HepG2 (cell line): ENCODE measurements at regions not wholly inside any gene's neighbourhood (a gene's known extent, or its start where the extent isn't known, plus 50 kb on each side); places are given as distances from the start of the nearest gene placed in this dataset.

Source experiments
- BCL6 ChIP-seq: IDR thresholded peaks from 2 replicates; pipeline ENCODE4 v1.6.1; 2016; ENCODE audit warnings: missing genetic modification reagents, missing compliant biosample characterization
- CEBPZ ChIP-seq: IDR thresholded peaks from 2 replicates; pipeline ENCODE4 v1.6.1; 2012; ENCODE audit warnings: low read length, improper control_type of control experiment
- CREB1 ChIP-seq, 2 experiments: fragments of 450-650 bp in 1 of 2; IDR thresholded peaks; 2 replicates each; pipeline ENCODE4 v1.6.1; 2016 to 2017; ENCODE audit warnings: control low read depth in 1 of 2, mild to moderate bottlenecking in 1 of 2, missing compliant biosample characterization in 1 of 2, missing genetic modification characterization in 1 of 2
- ELF3 ChIP-seq: IDR thresholded peaks from 2 replicates; pipeline ENCODE4 v1.6.1; 2016; ENCODE audit warnings: missing genetic modification reagents, missing compliant biosample characterization
- ETV5 ChIP-seq: IDR thresholded peaks from 2 replicates; pipeline ENCODE4 v1.6.1; 2018; ENCODE audit warnings: missing biosample characterization, missing genetic modification reagents, inconsistent platforms, borderline replicate concordance
- PATZ1 ChIP-seq: sonication (generic); formaldehyde crosslinking; IDR thresholded peaks from 2 replicates; pipeline ENCODE4 v1.4.0; 2020; ENCODE audit warnings: missing genetic modification reagents
- PHF21A ChIP-seq: sonication (generic); formaldehyde crosslinking; IDR thresholded peaks from 2 replicates; pipeline ENCODE4 v1.5.0; 2020; ENCODE audit warnings: mild to moderate bottlenecking, missing genetic modification reagents
- PITX1 ChIP-seq: sonication (generic); formaldehyde crosslinking; IDR thresholded peaks from 2 replicates; pipeline ENCODE4 v1.5.1; 2020; ENCODE audit warnings: mild to moderate bottlenecking, missing genetic modification reagents
- RERE ChIP-seq: IDR thresholded peaks from 2 replicates; pipeline ENCODE4 v1.6.1; 2016; ENCODE audit warnings: low read depth, missing genetic modification reagents, missing compliant biosample characterization
- SALL2 ChIP-seq: sonication (generic); formaldehyde crosslinking; IDR thresholded peaks from 2 replicates; pipeline ENCODE4 v1.8.1; 2023; ENCODE audit warnings: mild to moderate bottlenecking, missing genetic modification reagents, inconsistent platforms
- SIX4 ChIP-seq: sonication (generic); formaldehyde crosslinking; IDR thresholded peaks from 2 replicates; pipeline ENCODE4 v1.4.0; 2020; ENCODE audit warnings: missing genetic modification reagents
- TERF1 ChIP-seq: sonication (generic); formaldehyde crosslinking; IDR thresholded peaks from 2 replicates; pipeline ENCODE4 v1.8.0; 2022; ENCODE audit warnings: mild to moderate bottlenecking, missing genetic modification reagents, moderate library complexity
- ZEB1 ChIP-seq: IDR thresholded peaks from 2 replicates; pipeline ENCODE4 v1.6.1; 2012; ENCODE audit warnings: mild to moderate bottlenecking, low read depth, inconsistent platforms; ENCODE audit not compliant: insufficient replicate concordance
- ZNF281 ChIP-seq: sonication (generic); formaldehyde crosslinking; IDR thresholded peaks from 2 replicates; pipeline ENCODE4 v1.4.0; 2020; ENCODE audit warnings: missing genetic modification reagents, borderline replicate concordance

GRCh38 chr12:46494424-46494823 is 121.9 kb upstream of the SLC38A2 start (continued):
- TF ChIP-seq ZNF281 (no peak; the same call in 1 of the 2 replicates), PHF21A (no peak), SALL2 (CRISPR knock-in tag) (no peak), RERE (CRISPR knock-in tag) (peak; percentile 60), CREB1 (IDR thresholded peaks at IDR 0.05) (no peak), CREB1 (CRISPR knock-in tag; IDR thresholded peaks at IDR 0.05) (no peak), ETV5 (CRISPR knock-in tag) (peak; percentile 36; the same call in 1 of the 2 replicates), ELF3 (CRISPR knock-in tag) (peak; percentile 40), TERF1 (CRISPR knock-in tag) (no peak), SIX4 (CRISPR knock-in tag) (peak; percentile 97), PITX1 (CRISPR knock-in tag) (peak; percentile 56; the same call in 1 of the 2 replicates), BCL6 (CRISPR knock-in tag) (peak; percentile 78), CEBPZ (no peak), PATZ1 (0 out of 2 replicates have a peak, but pooled peaks have one; percentile 17), ZEB1 (peak; percentile 21)
